Breast epithelium (tissue), 4 donors: ENCODE measurements at regions not wholly inside any gene's neighbourhood (a gene's known extent, or its start where the extent isn't known, plus 50 kb on each side); places are given as distances from the start of the nearest gene placed in this dataset.
"Not testable (repeated sequence)": the region's sequence is repeated elsewhere in the genome, so short reads cannot be mapped to it uniquely, and the experiment has no call there.

ENCODE experiments used
- DNase-seq, 2 donors: peaks; one replicate each; pipeline ENCODE4 v3.0.0-alpha.2; 2019; ENCODE audit warnings: low spot score in 2 of 2
- H3K27ac ChIP-seq, 2 donors: fragments of 200-600 bp; sonication (generic) in 1 of 2; one replicate each; pipeline ENCODE4 v1.5.1; 2016 to 2019; ENCODE audit warnings: mild to moderate bottlenecking in 1 of 2
- H3K27me3 ChIP-seq, 2 donors: fragments of 200-600 bp; sonication (generic) in 1 of 2; one replicate each; pipeline versions ENCODE4 v1.5.1 to v1.6.0; 2017 to 2019; ENCODE audit warnings: control low read depth in 1 of 2, mild to moderate bottlenecking in 1 of 2
- H3K36me3 ChIP-seq: fragments of 200-600 bp; one replicate; pipeline ENCODE4 v1.5.1; 2019
- H3K4me1 ChIP-seq, 2 donors: fragments of 200-600 bp; sonication (generic); one replicate each; pipeline ENCODE4 v1.5.1; 2016 to 2019; ENCODE audit warnings: control low read depth in 1 of 2
- H3K4me3 ChIP-seq, 3 donors: fragments of 200-600 bp; sonication (generic); 1 replicate in 2 of 3; 2 replicates in 1 of 3; pipeline ENCODE4 v1.5.1; 2016 to 2019; ENCODE audit warnings: mild to moderate bottlenecking in 3 of 3, moderate library complexity in 2 of 3
- H3K9me3 ChIP-seq, 2 donors: fragments of 200-600 bp; sonication (generic) in 1 of 2; one replicate each; pipeline ENCODE4 v1.5.1; 2016 to 2019; ENCODE audit warnings: control low read depth in 1 of 2
- POLR2A ChIP-seq: fragments of 450-650 bp; IDR thresholded peaks from one replicate; pipeline ENCODE4 v1.6.1; 2016; ENCODE audit warnings: antibody characterized with exemption, mild to moderate bottlenecking, moderate library complexity
- POLR2AphosphoS5 ChIP-seq, 3 donors: sonication (generic); formaldehyde crosslinking; IDR thresholded peaks; one replicate each; pipeline ENCODE4 v1.6.1; 2017; ENCODE audit warnings: antibody characterized with exemption in 3 of 3
- intact Hi-C: fragments of 100-400 bp; cut with DNase I; formaldehyde crosslinking; loops from one replicate; pipeline ENCODE4 v1.15.1; 2023; ENCODE audit warnings: low total_unique reads
- TF ChIP-seq, protein P1 (sequence below), 3 donors: fragments of 450-650 bp; IDR thresholded peaks; one replicate each; pipeline ENCODE4 v1.5.1; 2016 to 2017; ENCODE audit warnings: antibody characterized with exemption in 3 of 3, mild to moderate bottlenecking in 3 of 3, moderate library complexity in 3 of 3

DNA sequence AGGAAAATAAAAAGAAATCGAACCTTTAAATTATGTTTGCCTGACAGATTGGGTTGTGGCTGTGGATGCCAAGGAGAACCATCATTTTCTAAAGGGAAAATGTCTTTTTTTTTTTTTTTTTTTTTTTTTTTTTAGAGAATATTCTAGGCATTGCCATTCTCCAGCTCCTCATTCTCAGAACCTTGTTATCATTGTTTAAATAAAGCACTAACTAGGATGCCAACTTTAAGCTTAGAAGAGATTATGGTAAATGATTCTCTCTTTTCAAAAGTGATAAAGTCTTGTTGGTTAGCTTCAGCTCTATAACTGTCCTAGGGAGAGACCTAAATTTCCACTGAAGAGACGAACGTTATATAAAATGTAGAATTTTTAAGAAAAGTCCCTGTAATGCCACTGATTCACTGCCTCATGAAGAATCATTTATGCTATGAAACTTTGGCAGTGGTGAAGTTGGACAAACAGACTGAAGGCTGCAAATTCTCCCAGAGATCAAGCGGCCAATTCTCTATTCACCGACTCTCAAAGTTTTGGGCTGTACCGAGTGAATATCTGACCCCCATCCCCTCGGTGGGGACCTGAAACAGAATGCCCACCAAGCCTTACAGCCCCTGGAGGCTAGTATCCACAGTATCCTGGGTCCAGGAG is 207.9 kb upstream of the PITRM1 start:
- Histone ChIP-seq H3K36me3 (no peaks in the 10 kb centered on the region), H3K4me1 (no peaks in the 10 kb centered on the region), H3K27me3 (no peaks in the 10 kb centered on the region), H3K27ac (no peak overlapping the region), H3K9me3 (peaks cover 0 to 3% of the 10 kb centered on the region in 2 donors), H3K4me3 (no peak overlapping the region)
- intact Hi-C loops = no loop called here
- DNase-seq = no peak
- TF ChIP-seq, protein P1, sequence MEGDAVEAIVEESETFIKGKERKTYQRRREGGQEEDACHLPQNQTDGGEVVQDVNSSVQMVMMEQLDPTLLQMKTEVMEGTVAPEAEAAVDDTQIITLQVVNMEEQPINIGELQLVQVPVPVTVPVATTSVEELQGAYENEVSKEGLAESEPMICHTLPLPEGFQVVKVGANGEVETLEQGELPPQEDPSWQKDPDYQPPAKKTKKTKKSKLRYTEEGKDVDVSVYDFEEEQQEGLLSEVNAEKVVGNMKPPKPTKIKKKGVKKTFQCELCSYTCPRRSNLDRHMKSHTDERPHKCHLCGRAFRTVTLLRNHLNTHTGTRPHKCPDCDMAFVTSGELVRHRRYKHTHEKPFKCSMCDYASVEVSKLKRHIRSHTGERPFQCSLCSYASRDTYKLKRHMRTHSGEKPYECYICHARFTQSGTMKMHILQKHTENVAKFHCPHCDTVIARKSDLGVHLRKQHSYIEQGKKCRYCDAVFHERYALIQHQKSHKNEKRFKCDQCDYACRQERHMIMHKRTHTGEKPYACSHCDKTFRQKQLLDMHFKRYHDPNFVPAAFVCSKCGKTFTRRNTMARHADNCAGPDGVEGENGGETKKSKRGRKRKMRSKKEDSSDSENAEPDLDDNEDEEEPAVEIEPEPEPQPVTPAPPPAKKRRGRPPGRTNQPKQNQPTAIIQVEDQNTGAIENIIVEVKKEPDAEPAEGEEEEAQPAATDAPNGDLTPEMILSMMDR (IDR thresholded peaks at IDR 0.05) = no peak
- TF ChIP-seq POLR2AphosphoS5 (IDR thresholded peaks at IDR 0.05) = no peak
- no peak for TF ChIP-seq POLR2A

DNA sequence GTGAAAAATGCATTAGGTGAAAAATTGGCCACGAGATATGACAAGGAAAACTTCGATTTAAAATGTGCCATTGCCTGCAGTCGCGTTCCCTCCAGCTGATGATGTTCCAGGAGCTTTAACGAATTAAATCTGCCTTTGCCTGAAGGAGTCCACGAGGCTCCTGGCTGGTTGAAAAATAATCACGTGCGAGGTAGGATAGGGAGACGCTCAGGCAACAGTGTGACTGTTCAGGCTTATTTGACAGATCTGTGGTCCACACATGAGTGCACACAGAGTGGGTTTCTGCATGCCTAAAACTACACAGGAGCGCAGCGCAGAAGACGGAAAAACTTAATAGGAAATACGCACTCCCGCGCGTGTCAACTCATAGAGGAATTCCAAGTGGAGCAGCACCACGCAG is 204.0 kb upstream of the PITRM1 start:
- DNase-seq = no peak
- intact Hi-C loops = no loop called here

DNA sequence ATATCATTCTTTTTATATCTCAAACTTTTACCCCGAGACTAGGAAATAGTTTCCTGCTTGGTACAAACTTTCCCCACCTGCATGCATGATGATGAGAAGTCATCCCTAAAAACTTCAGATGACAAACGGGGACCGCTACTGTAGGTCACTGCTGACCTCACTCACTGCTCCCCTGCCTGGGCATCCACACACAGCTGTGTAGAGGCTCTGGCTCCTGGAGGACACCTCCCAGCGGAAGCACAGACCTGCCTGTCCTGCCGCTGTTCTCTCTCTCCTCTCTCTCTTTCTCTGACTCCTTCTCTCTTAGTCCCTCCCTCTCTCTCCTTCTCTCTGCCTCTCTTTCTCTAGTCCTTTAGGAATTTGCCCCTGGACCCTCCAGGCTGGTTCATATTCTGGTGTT is 202.9 kb upstream of the PITRM1 start:
- TF ChIP-seq, protein P1 (IDR thresholded peaks at IDR 0.05) = no peak
- no peak for TF ChIP-seq POLR2A
- TF ChIP-seq POLR2AphosphoS5 (IDR thresholded peaks at IDR 0.05) = no peak

More for the DNA sequence above, 204.0 kb upstream of the PITRM1 start:
- no peak overlapping the region for H3K4me3 ChIP-seq
- H3K27ac ChIP-seq = no peak overlapping the region
- no peaks in the 10 kb centered on the region for H3K36me3 ChIP-seq
- TF ChIP-seq POLR2A = no peak
- TF ChIP-seq POLR2AphosphoS5 (IDR thresholded peaks at IDR 0.05) = no peak
- TF ChIP-seq, protein P1 (IDR thresholded peaks at IDR 0.05) = no peak
- no peaks in the 10 kb centered on the region for H3K4me1 ChIP-seq
- H3K27me3 ChIP-seq = no peaks in the 10 kb centered on the region
- no peaks in the 10 kb centered on the region for H3K9me3 ChIP-seq

DNA sequence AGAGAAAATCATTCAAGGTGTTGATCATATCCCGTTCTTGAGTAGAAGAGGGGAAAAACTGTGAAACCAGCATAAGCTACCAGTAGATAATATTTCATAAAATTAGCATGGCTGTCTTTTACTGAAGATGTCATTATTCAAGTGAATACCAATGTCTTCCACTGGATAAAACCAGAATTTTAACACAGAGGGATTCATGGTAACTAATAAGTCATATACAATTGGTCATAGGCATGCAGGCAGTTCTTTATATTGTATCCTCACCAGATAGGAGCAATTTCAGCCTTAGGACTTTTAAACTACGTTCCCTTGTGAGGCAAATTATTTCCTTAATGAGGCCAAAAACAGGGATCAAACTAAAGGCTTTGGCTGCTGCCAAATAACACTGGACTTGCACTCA is 202.3 kb upstream of the PITRM1 start:
- Histone ChIP-seq H3K27ac (no peak overlapping the region), H3K27me3 (no peaks in the 10 kb centered on the region), H3K36me3 (no peaks in the 10 kb centered on the region), H3K4me3 (no peak overlapping the region), H3K4me1 (no peaks in the 10 kb centered on the region), H3K9me3 (no peaks in the 10 kb centered on the region)
- intact Hi-C loops = no loop called here
- TF ChIP-seq POLR2AphosphoS5 (IDR thresholded peaks at IDR 0.05) = no peak
- TF ChIP-seq, protein P1 (IDR thresholded peaks at IDR 0.05) = no peak
- no peak for TF ChIP-seq POLR2A
- DNase-seq = no peak

More for the DNA sequence above, 202.9 kb upstream of the PITRM1 start:
- H3K27me3 ChIP-seq = no peaks in the 10 kb centered on the region
- no peak for DNase-seq
- H3K36me3 ChIP-seq = no peaks in the 10 kb centered on the region
- H3K27ac ChIP-seq = no peak overlapping the region
- H3K9me3 ChIP-seq = no peaks in the 10 kb centered on the region
- intact Hi-C loops = no loop called here
- H3K4me1 ChIP-seq = no peaks in the 10 kb centered on the region
- no peak overlapping the region for H3K4me3 ChIP-seq

DNA sequence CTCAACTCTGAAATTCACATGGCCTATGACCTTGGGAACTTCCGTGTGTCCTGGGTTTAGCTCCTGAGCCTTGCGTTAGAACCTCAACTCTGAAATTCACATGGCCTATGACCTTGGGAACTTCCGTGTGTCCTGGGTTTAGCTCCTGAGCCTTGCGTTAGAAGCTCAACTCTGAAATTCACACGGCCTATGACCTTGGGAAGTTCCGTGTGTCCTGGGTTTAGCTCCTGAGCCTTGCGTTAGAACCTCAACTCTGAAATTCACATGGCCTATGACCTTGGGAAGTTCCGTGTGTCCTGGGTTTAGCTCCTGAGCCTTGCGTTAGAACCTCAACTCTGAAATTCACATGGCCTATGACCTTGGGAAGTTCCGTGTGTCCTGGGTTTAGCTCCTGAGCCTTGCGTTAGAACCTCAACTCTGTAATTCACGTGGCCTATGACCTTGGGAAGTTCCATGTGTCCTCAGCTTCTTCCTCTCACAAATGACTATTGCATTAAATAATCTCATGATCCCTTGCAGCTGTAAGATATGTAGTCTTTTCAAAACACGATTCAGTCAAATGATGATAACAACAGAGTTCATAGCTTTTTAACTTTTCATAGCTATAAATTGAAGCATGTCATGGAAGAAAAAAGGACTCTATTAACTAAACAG is 200.9 kb upstream of the PITRM1 start:
- H3K27ac ChIP-seq, intact Hi-C loops, H3K27me3 ChIP-seq, H3K36me3 ChIP-seq, DNase-seq, H3K9me3 ChIP-seq, H3K4me3 ChIP-seq, H3K4me1 ChIP-seq: not testable (repeated sequence)
